Neural crest cell (in vitro differentiated cells): ENCODE measurements at regions not wholly inside any gene's neighbourhood (a gene's known extent, or its start where the extent isn't known, plus 50 kb on each side); places are given as distances from the start of the nearest gene placed in this dataset.
"Not testable (repeated sequence)": the region's sequence is repeated elsewhere in the genome, so short reads cannot be mapped to it uniquely, and the experiment has no call there.

Experiments used
- DNase-seq: peaks from one replicate; pipeline ENCODE4 v3.0.0; 2021; ENCODE audit warnings: low read depth, mixed read lengths, low spot score
- H3K27ac Mint-ChIP-seq: one replicate; pipeline ENCODE4 v1.8.0; 2021; ENCODE audit warnings: mild to moderate bottlenecking, mixed read lengths; ENCODE audit not compliant: unreplicated experiment
- H3K27me3 Mint-ChIP-seq: 2 replicates; pipeline ENCODE4 v1.8.0; 2021; ENCODE audit warnings: low read depth, mild to moderate bottlenecking, mixed read lengths
- H3K36me3 Mint-ChIP-seq: 2 replicates; pipeline ENCODE4 v1.8.0; 2021; ENCODE audit warnings: low read depth, mild to moderate bottlenecking, mixed read lengths
- H3K4me1 Mint-ChIP-seq: 2 replicates; pipeline ENCODE4 v1.8.0; 2021; ENCODE audit warnings: mixed read lengths
- H3K4me3 Mint-ChIP-seq: one replicate; pipeline ENCODE4 v1.8.0; 2021; ENCODE audit warnings: mild to moderate bottlenecking, mixed read lengths
- H3K9me3 Mint-ChIP-seq: 2 replicates; pipeline ENCODE4 v1.8.0; 2021; ENCODE audit warnings: mixed read lengths

DNA sequence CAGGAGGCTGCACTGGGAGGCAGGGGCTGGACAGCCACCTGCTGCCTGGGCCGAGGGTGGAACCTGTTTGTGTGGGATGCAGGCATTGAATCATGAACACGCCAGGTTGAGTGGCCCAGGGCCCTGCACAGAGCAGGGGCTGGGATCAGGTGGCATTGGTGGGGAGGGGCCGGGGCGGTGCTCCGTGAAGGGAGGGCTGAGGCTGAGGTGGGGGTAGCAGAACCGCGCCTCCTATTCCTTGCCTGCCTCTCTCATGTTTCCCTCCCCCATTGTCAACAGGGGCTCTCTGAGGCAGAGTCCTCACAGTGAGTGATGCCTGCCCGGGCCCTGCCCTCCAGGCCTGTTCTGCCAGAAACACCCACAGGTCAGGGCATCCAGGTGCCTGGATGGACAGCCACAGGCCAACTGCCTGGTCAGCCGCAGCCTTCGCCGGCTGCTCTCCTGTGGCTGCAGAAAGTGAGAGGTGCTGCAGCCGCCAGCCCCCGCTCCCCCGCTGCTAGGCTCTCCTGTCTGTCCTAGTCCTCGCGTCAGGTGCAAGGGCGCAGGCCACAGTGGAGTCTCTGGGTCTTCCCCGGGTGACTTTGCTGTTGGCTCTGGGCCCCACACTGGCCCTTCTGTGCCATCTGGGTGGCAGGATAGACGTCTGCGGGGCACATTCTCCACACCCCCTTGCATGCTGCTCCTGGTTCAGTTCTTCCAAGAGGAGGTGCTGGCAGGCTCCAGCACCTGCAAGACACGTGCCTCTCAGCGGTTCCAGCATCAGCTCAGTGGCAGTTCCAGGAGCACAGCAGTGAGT, 79.6 kb upstream of the GOLGA6L4 start:
- H3K9me3 Mint-ChIP-seq, H3K36me3 Mint-ChIP-seq, DNase-seq, H3K27ac Mint-ChIP-seq, H3K27me3 Mint-ChIP-seq, H3K4me3 Mint-ChIP-seq: not testable (repeated sequence)
- peaks cover 20% of the 10 kb centered on the region for H3K4me1 Mint-ChIP-seq

- H3K27ac Mint-ChIP-seq, H3K36me3 Mint-ChIP-seq, DNase-seq, H3K27me3 Mint-ChIP-seq, H3K4me3 Mint-ChIP-seq, H3K9me3 Mint-ChIP-seq: not testable (repeated sequence)
- peaks cover 20% of the 10 kb centered on the region for H3K4me1 Mint-ChIP-seq
These were observed 79.1 kb upstream of the GOLGA6L4 start for GRCh38 chr15:84156588-84156840.

- DNase-seq, H3K4me3 Mint-ChIP-seq, H3K27me3 Mint-ChIP-seq, H3K9me3 Mint-ChIP-seq, H3K36me3 Mint-ChIP-seq: not testable (repeated sequence)
- Mint-ChIP-seq H3K27ac (peak overlapping the region; percentile 63), H3K4me1 (peaks cover 20% of the 10 kb centered on the region)
These were observed 78.4 kb upstream of the GOLGA6L4 start for GRCh38 chr15:84157056-84157632.

- H3K27ac Mint-ChIP-seq, H3K27me3 Mint-ChIP-seq, H3K4me3 Mint-ChIP-seq, H3K9me3 Mint-ChIP-seq, H3K36me3 Mint-ChIP-seq, DNase-seq: not testable (repeated sequence)
- peaks cover 20% of the 10 kb centered on the region for H3K4me1 Mint-ChIP-seq
These were observed 77.7 kb upstream of the GOLGA6L4 start for GRCh38 chr15:84157857-84158256.

DNA sequence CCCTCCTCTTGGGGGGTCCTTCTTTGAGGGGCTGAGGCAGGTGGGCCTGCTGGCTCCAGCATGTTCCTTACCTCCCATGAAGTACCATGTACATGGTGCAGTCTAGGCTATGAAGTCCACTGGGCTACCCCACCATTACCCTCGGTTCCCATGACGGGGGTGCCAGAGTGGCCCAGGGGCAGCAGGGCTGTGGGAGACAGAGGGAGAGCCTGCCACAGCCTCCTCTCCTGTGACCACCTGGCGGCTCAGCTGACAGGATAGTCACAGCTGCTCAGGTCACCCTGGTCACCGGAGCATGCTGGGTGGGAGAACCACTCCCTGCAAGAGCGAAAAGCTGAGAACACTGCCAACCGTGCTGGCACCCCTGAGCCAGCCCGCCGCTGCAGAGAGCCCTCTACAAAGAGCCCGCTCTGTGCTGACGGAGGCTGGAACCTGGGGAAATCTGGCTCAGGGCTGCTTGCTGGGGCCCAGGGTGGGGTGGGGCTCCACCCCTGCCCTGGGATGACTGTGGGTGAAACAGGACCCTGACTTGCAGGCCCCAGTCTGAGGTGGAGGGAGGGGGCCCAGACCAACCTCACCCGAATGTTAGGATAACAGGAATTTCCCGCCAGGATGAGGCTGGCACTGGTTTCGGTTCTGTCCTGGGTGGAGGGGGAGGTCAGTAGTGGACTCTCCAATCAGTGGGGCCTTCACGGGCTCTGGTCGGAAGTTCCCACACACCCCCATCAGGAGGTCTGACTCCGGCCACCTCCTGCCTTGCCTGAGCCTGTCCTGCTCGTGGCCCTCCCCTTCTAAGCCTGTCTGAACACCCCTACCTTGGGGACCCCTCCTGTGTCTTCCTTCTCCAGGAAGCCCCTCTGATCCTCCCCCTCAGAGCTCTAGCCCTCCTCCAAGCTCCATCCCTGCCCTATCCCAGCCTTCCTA, 76.0 kb upstream of the GOLGA6L4 start:
- not testable (repeated sequence) for DNase-seq, H3K36me3 Mint-ChIP-seq, H3K4me3 Mint-ChIP-seq, H3K27ac Mint-ChIP-seq, H3K27me3 Mint-ChIP-seq, H3K9me3 Mint-ChIP-seq, H3K4me1 Mint-ChIP-seq

DNA sequence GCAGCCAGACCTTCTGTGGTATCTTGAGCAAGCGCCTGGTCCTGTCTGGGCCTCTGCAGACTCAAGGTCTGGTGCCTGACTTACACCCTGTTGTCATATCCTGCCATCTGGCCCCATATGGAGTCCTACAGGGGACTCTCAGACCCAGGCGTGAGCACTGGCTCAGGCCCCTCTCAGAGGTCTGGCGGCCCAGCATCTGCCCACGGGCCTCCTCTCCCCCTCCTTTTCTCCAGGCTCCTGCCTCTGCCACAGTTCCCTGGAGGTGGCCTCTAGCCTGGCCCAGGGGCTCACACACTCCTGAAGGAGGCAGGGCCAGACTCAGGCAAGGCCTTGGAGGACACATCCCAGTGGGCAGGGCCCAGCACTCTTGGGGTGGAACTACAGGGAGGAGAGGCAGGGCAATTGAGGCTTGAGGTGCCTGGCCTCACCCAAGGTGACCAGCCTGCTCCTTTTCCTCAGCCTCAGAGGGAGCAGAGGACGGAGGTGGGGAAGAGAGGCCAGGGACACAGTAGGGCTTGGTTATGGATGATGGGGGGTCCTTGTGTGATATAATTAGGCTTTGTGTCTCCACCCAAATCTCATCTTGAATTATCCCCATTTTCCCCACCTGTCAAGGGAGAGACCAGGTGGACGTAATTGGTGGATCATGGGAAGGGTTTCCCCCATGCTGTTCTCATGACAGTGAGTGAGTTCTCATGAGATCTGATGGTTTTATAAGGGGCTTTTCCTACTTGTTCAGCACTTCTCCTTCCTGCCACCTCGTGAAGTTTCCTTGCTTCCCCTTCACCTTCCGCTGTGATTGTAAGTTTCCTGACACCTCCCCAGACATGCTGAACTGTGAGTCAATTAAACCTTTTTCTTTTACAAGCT, 70.9 kb upstream of the GOLGA6L4 start:
- H3K36me3 Mint-ChIP-seq, DNase-seq, H3K4me3 Mint-ChIP-seq, H3K4me1 Mint-ChIP-seq, H3K27ac Mint-ChIP-seq, H3K27me3 Mint-ChIP-seq, H3K9me3 Mint-ChIP-seq: not testable (repeated sequence)

DNA sequence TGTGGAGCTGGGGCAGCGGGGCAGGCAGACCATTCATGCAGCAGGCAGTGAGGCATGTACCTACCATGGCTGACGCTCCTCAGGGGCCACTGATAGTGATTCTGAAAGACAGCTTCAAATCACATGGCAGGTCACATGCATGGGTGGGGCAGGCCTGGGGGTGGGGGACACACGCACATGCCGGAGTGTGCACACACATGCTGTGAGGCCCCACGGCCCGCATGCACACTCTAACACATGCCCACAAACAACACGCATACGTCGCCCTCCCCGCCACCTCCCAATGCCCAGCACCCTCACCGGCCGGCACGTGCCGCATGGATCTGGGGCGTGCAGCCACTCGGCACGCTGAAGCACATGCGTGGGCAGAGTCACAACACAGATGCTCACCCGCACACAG, 65.5 kb upstream of the GOLGA6L4 start:
- not testable (repeated sequence) for DNase-seq, H3K4me3 Mint-ChIP-seq, H3K27ac Mint-ChIP-seq, H3K27me3 Mint-ChIP-seq, H3K4me1 Mint-ChIP-seq, H3K9me3 Mint-ChIP-seq, H3K36me3 Mint-ChIP-seq

GRCh38 chr15:84173231-84173610, 62.4 kb upstream of the GOLGA6L4 start:
- not testable (repeated sequence) for H3K27ac Mint-ChIP-seq, DNase-seq, H3K27me3 Mint-ChIP-seq, H3K36me3 Mint-ChIP-seq, H3K4me1 Mint-ChIP-seq, H3K9me3 Mint-ChIP-seq, H3K4me3 Mint-ChIP-seq
